Activated CD8-positive, alpha-beta T cell treated with anti-CD3 and anti-CD28 coated beads, Interleukin-2, amount 10 ng/mL, durations not matched to agents 7 days and 5 days (primary cell): ENCODE measurements at regions not wholly inside any gene's neighbourhood (a gene's known extent, or its start where the extent isn't known, plus 50 kb on each side); places are given as distances from the start of the nearest gene placed in this dataset.

Source experiments
- ATAC-seq: fragments of 150-1000 bp; cut with Tn5 transposase; one replicate; pipeline ENCODE4 v1.10.0; 2021; ENCODE audit warnings: moderate library complexity
- CTCF ChIA-PET: fragments of 350-600 bp; sonication (Branson Sonifier 250); formaldehyde crosslinking; loops from one replicate; lab custom pipeline; 2021; ENCODE audit warnings: antibody characterized with exemption; lab: Charles Lee
- POLR2A ChIA-PET: fragments of 350-600 bp; sonication (Branson Sonifier 250); formaldehyde crosslinking; loops from one replicate; lab custom pipeline; 2021; ENCODE audit warnings: antibody characterized with exemption; lab: Charles Lee
- DNase-seq: peaks from one replicate; pipeline ENCODE4 v3.0.0-alpha.2; 2020
- H3K27ac Mint-ChIP-seq: one replicate; pipeline ENCODE4 v1.8.0; 2021; ENCODE audit warnings: mild to moderate bottlenecking, mixed read lengths
- H3K27me3 Mint-ChIP-seq: one replicate; pipeline ENCODE4 v1.8.0; 2021; ENCODE audit warnings: low read depth, mixed read lengths
- H3K36me3 Mint-ChIP-seq: one replicate; pipeline ENCODE4 v1.8.0; 2021; ENCODE audit warnings: low read depth, mixed read lengths
- H3K4me1 Mint-ChIP-seq: one replicate; pipeline ENCODE4 v1.8.0; 2021; ENCODE audit warnings: low read depth, mixed read lengths
- H3K4me3 Mint-ChIP-seq: one replicate; pipeline ENCODE4 v1.8.0; 2021; ENCODE audit warnings: mild to moderate bottlenecking, mixed read lengths
- H3K9me3 Mint-ChIP-seq: one replicate; pipeline ENCODE4 v1.8.0; 2022; ENCODE audit warnings: mixed read lengths; ENCODE audit not compliant: insufficient read depth

DNA sequence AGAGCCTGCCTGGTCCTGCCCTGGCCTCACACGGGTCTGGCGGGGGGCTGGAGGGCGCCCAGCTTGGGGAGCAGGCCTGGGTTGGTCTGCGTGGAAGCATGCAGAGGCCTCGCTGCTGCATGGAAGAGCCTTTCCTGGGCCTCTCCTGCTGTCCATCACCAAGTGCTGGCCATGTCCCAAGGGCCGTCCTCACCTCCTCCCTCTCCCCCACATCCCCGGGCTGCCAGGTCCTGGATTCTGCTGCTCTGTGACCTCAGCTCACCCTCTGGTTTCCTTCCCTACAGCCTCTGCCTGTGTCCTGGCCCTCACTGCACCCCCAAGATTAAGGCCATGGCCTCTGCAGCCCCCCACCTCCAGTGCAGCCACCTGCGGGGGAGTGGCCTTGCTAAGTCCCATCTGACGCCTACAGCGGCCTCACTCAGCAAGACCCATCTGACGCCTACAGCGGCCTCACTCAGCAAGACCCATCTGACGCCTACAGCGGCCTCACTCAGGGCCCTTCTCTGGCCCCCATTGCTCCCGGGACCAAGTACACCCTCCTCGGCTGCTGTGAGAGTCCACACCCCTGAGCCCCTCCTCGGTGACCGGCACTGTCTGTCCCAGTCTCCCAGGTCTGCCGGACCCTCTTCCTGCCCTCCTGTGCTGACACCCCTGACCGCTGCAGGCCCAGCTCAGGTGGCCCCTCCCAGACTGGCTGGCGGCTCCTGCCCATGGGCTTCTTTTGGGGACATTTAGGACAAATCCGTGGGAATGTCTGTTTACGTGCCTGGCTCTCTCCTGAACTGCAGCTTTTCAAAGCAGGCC, 119.5 kb upstream of the B3GAT1 start:
- ChIA-PET POLR2A (no interaction called here), CTCF (no interaction called here)
- H3K36me3 Mint-ChIP-seq = no peaks in the 10 kb centered on the region
- no peak overlapping the region for H3K4me3 Mint-ChIP-seq
- H3K27me3 Mint-ChIP-seq = peaks cover 13% of the 10 kb centered on the region
- ATAC-seq (no peak), DNase-seq (no peak)
- peaks cover 1% of the 10 kb centered on the region for H3K4me1 Mint-ChIP-seq
- H3K9me3 Mint-ChIP-seq = no peaks in the 10 kb centered on the region
- H3K27ac Mint-ChIP-seq = no peak overlapping the region

- Mint-ChIP-seq H3K4me3 (no peak overlapping the region), H3K4me1 (no peaks in the 10 kb centered on the region), H3K27me3 (peaks cover 9% of the 10 kb centered on the region), H3K9me3 (no peaks in the 10 kb centered on the region), H3K27ac (no peak overlapping the region), H3K36me3 (no peaks in the 10 kb centered on the region)
- no peak for ATAC-seq
- ChIA-PET POLR2A (no interaction called here), CTCF (no interaction called here)
- DNase-seq = no peak
Measured at GRCh38 chr11:134530636-134531326, 118.7 kb upstream of the B3GAT1 start.

DNA sequence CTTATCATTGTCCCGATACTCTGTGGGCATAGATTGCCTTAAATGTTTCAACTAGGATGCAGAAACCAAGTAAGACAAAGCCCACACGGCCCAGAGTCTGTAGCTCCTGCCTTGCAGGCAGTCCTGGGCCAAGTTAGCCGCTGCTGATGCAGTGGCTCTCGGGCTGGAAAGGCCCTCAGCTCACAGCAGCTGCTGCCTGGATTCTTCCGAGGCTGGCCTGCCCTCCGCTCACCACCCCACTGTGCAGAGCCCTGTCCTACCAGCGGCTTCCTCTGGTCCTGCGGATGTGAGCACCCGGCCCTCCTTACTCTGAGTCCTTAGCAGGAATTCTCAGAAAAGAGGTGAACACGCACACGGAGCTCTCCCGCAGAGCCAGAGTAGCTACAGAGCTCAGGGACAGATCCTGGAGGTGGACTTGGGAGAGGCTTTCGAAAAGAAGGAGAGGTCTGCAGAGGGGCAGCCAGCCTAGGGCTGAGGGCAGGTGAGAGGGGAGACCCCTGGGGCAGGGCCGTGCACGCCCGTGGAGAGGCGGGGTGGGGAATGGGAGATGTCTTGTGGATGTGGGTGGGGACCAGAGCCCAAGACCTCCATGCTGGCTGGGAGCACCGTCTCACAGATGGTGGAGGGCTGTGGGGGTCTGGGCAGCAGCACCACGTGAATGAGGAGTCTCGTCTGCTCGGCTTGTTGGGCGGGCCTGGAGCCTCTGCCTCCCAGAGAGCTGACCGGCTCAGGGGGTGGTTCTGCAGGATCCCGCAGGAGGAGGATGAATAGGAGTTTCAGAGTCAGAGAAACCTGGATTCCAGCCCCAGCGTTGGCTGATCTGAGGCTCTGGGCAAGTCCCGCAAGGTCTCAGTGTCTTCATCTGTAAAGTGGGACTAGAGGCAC, 117.4 kb upstream of the B3GAT1 start:
- POLR2A ChIA-PET = no interaction called here
- no peak for ATAC-seq
- no peaks in the 10 kb centered on the region for H3K4me1 Mint-ChIP-seq
- no peak for DNase-seq
- H3K36me3 Mint-ChIP-seq = no peaks in the 10 kb centered on the region
- H3K27ac Mint-ChIP-seq = no peak overlapping the region
- H3K4me3 Mint-ChIP-seq = no peak overlapping the region
- CTCF ChIA-PET = interaction anchor here (0.6 kb wide), 1 partner anchor 234 kb away, joined by 3 read pairs; no protein-coding TSS in a partner anchor
- H3K9me3 Mint-ChIP-seq = no peaks in the 10 kb centered on the region
- peaks cover 2% of the 10 kb centered on the region for H3K27me3 Mint-ChIP-seq

GRCh38 chr11:134528453-134528852, 116.4 kb upstream of the B3GAT1 start:
- no peaks in the 10 kb centered on the region for H3K27me3 Mint-ChIP-seq
- H3K9me3 Mint-ChIP-seq = no peaks in the 10 kb centered on the region
- CTCF ChIA-PET = no interaction called here
- POLR2A ChIA-PET = no interaction called here
- H3K36me3 Mint-ChIP-seq = no peaks in the 10 kb centered on the region
- no peak overlapping the region for H3K27ac Mint-ChIP-seq
- no peak overlapping the region for H3K4me3 Mint-ChIP-seq
- DNase-seq = no peak
- H3K4me1 Mint-ChIP-seq = no peaks in the 10 kb centered on the region
- ATAC-seq = no peak

GRCh38 chr11:134527382-134528243, 115.6 kb upstream of the B3GAT1 start:
- no peak overlapping the region for H3K4me3 Mint-ChIP-seq
- H3K9me3 Mint-ChIP-seq = no peaks in the 10 kb centered on the region
- POLR2A ChIA-PET = no interaction called here
- H3K36me3 Mint-ChIP-seq = no peaks in the 10 kb centered on the region
- H3K4me1 Mint-ChIP-seq = no peaks in the 10 kb centered on the region
- ATAC-seq (no peak), DNase-seq (no peak)
- no peaks in the 10 kb centered on the region for H3K27me3 Mint-ChIP-seq
- CTCF ChIA-PET = no interaction called here
- no peak overlapping the region for H3K27ac Mint-ChIP-seq

- no peak overlapping the region for H3K4me3 Mint-ChIP-seq
- no peaks in the 10 kb centered on the region for H3K9me3 Mint-ChIP-seq
- no peaks in the 10 kb centered on the region for H3K27me3 Mint-ChIP-seq
- ChIA-PET POLR2A (no interaction called here), CTCF (no interaction called here)
- no peak overlapping the region for H3K27ac Mint-ChIP-seq
- no peak for ATAC-seq
- H3K36me3 Mint-ChIP-seq = no peaks in the 10 kb centered on the region
- DNase-seq = no peak
- no peaks in the 10 kb centered on the region for H3K4me1 Mint-ChIP-seq
Measured at GRCh38 chr11:134524896-134525845, 113.1 kb upstream of the B3GAT1 start.

GRCh38 chr11:134524201-134524600, 112.2 kb upstream of the B3GAT1 start:
- Mint-ChIP-seq H3K36me3 (no peaks in the 10 kb centered on the region), H3K9me3 (no peaks in the 10 kb centered on the region), H3K27ac (no peak overlapping the region), H3K27me3 (no peaks in the 10 kb centered on the region), H3K4me1 (no peaks in the 10 kb centered on the region), H3K4me3 (no peak overlapping the region)
- ChIA-PET POLR2A (no interaction called here), CTCF (no interaction called here)
- DNase-seq = no peak
- ATAC-seq = no peak

GRCh38 chr11:134522782-134523570, 110.9 kb upstream of the B3GAT1 start:
- Mint-ChIP-seq H3K4me1 (no peaks in the 10 kb centered on the region), H3K9me3 (no peaks in the 10 kb centered on the region), H3K27me3 (no peaks in the 10 kb centered on the region), H3K36me3 (no peaks in the 10 kb centered on the region), H3K27ac (no peak overlapping the region), H3K4me3 (no peak overlapping the region)
- no peak for DNase-seq
- ATAC-seq = no peak
- CTCF ChIA-PET = no interaction called here
- POLR2A ChIA-PET = no interaction called here

- Mint-ChIP-seq H3K36me3 (no peaks in the 10 kb centered on the region), H3K4me3 (no peak overlapping the region), H3K4me1 (no peaks in the 10 kb centered on the region), H3K9me3 (no peaks in the 10 kb centered on the region), H3K27me3 (no peaks in the 10 kb centered on the region), H3K27ac (no peak overlapping the region)
- DNase-seq = no peak
- ChIA-PET CTCF (no interaction called here), POLR2A (no interaction called here)
- no peak for ATAC-seq
Measured at GRCh38 chr11:134521452-134522289, 109.6 kb upstream of the B3GAT1 start.
